ENCODE measurements at regions not wholly inside any gene's neighbourhood (a gene's known extent, or its start where the extent isn't known, plus 50 kb on each side); places are given as distances from the start of the nearest gene placed in this dataset.

GRCh38 chr21:31489726-31490125, 145.7 kb upstream of the TIAM1 start:
- TF ChIP-seq CTCF (IDR thresholded peaks at IDR 0.05 in 4 of 5, conservative IDR thresholded peaks at IDR 0.05 in 1 of 5) (no peak), POLR2A (IDR thresholded peaks at IDR 0.05) (no peak)
